Tibial artery (tissue), 4 donors: ENCODE measurements at regions not wholly inside any gene's neighbourhood (a gene's known extent, or its start where the extent isn't known, plus 50 kb on each side); places are given as distances from the start of the nearest gene placed in this dataset.

Experiments
- DNase-seq, 2 donors: peaks; one replicate each; pipeline ENCODE4 v3.0.0-alpha.2; 2019
- H3K27ac ChIP-seq, 2 donors: fragments of 200-600 bp; sonication (generic) in 1 of 2; 1 replicate in 1 of 2; 2 replicates in 1 of 2; pipeline ENCODE4 v1.5.1; 2018 to 2019; ENCODE audit warnings: mild to moderate bottlenecking in 1 of 2
- H3K27me3 ChIP-seq, 2 donors: fragments of 200-600 bp; sonication (generic) in 1 of 2; one replicate each; pipeline versions ENCODE4 v1.5.1 to v1.6.0; 2016 to 2019
- H3K36me3 ChIP-seq, 3 donors: fragments of 200-600 bp; sonication (generic) in 2 of 3; one replicate each; pipeline ENCODE4 v1.5.1; 2016 to 2019; ENCODE audit warnings: mild to moderate bottlenecking in 2 of 3
- H3K4me1 ChIP-seq, 4 donors: fragments of 200-600 bp; sonication (generic) in 2 of 4; 1 replicate in 3 of 4; 2 replicates in 1 of 4; pipeline ENCODE4 v1.5.1; 2016 to 2019
- H3K4me3 ChIP-seq, 2 donors: fragments of 200-600 bp; sonication (generic) in 1 of 2; 1 replicate in 1 of 2; 2 replicates in 1 of 2; pipeline ENCODE4 v1.5.1; 2018 to 2019; ENCODE audit warnings: mild to moderate bottlenecking in 2 of 2
- H3K9me3 ChIP-seq, 3 donors: fragments of 200-600 bp; sonication (generic) in 1 of 3; one replicate each; pipeline ENCODE4 v1.5.1; 2016 to 2019
- CTCF ChIP-seq, 2 experiments: fragments of 200-600 bp in 1 of 2; fragments of 450-650 bp in 1 of 2; IDR thresholded peaks; one replicate each; pipeline ENCODE4 v1.5.1; 2017 to 2019; ENCODE audit warnings: antibody characterized with exemption in 2 of 2, mild to moderate bottlenecking in 1 of 2, moderate library complexity in 1 of 2
- intact Hi-C: fragments of 100-400 bp; cut with DNase I; formaldehyde crosslinking; loops from one replicate; pipeline ENCODE4 v1.15.0; 2023; ENCODE audit warnings: low total_unique reads

DNA sequence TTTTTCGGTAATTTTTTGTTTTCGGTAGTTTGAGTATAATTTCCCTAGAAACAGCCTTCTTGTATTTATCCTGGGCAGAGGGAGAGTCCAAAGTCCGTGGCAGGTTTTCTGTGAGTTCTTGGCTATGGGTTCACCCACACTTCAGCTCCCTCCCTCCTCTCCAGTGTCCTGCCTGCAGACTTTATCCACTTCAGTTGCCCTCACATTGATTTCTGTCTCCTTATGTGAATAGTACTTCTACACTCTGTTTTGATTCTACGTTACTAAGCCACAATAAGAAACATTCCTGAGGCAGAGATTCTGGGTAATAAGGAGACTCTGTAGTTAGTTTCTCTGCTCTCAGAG lies 868.6 kb downstream of the METTL15 start:
- H3K9me3 ChIP-seq, result no peaks in the 10 kb centered on the region
- H3K27ac ChIP-seq, result no peak overlapping the region
- no peaks in the 10 kb centered on the region for H3K4me1 ChIP-seq
- intact Hi-C loops, result no loop called here
- no peak for TF ChIP-seq CTCF (IDR thresholded peaks at IDR 0.05)
- DNase-seq, result no peak
- no peak overlapping the region for H3K4me3 ChIP-seq
- H3K36me3 ChIP-seq, result no peaks in the 10 kb centered on the region
- no peaks in the 10 kb centered on the region for H3K27me3 ChIP-seq

GRCh38 chr11:28976012-28976800 lies 868.0 kb downstream of the METTL15 start:
- intact Hi-C loops, result no loop called here
- Histone ChIP-seq H3K27ac (no peak overlapping the region), H3K9me3 (no peaks in the 10 kb centered on the region), H3K36me3 (no peaks in the 10 kb centered on the region), H3K4me3 (no peak overlapping the region), H3K4me1 (no peaks in the 10 kb centered on the region), H3K27me3 (no peaks in the 10 kb centered on the region)
- DNase-seq, result no peak
- TF ChIP-seq CTCF (IDR thresholded peaks at IDR 0.05), result no peak

DNA sequence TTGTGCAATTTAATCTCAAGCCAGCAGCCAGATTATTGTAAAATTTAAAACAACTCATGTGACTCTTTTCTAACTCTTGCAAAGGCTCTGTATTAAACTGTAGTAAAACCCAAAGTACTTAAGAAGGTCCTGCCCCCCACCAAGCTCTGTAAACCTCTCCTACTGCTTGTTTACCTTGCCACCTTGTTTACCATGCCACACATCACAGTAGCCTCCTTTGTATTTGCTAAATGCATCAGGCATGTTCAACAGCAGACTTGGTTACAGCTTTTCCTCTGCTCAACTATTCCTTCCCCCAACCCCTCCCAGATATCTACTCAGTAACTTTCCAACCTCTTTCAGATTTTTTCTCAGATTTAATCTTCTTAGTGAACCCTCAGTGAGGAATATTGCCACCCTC lies 861.6 kb downstream of the METTL15 start:
- intact Hi-C loops, result no loop called here
- DNase-seq, result no peak
- H3K4me3 ChIP-seq, result no peak overlapping the region
- H3K9me3 ChIP-seq, result no peaks in the 10 kb centered on the region
- H3K27me3 ChIP-seq, result no peaks in the 10 kb centered on the region
- no peak overlapping the region for H3K27ac ChIP-seq
- peaks cover 0 to 2% (median 0%) of the 10 kb centered on the region in 4 donors for H3K4me1 ChIP-seq
- no peaks in the 10 kb centered on the region for H3K36me3 ChIP-seq
- no peak for TF ChIP-seq CTCF (IDR thresholded peaks at IDR 0.05)

DNA sequence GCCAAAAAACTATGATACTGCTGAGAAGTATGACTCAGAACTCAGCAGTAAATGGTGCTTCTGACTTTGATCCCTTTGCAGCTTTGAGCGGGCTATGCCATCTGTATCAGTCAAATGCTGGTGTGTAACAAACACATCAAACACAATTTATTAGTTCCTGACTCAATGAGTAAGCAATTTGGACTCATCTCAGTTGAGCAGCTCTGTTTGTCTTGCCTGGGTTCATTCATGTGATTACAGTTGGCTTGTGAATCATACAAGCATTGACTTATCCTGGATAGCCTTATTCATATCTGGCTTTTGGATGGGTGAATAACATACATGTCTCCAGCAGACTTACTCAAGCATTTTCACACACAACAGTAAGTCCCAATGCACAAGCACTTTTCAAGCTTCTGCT lies 858.8 kb downstream of the METTL15 start:
- H3K4me1 ChIP-seq, result peaks cover 0 to 7% (median 0%) of the 10 kb centered on the region in 4 donors
- no peak for TF ChIP-seq CTCF (IDR thresholded peaks at IDR 0.05)
- no peaks in the 10 kb centered on the region for H3K27me3 ChIP-seq
- no peak for DNase-seq
- no peaks in the 10 kb centered on the region for H3K9me3 ChIP-seq
- intact Hi-C loops, result no loop called here
- no peaks in the 10 kb centered on the region for H3K36me3 ChIP-seq
- H3K27ac ChIP-seq, result no peak overlapping the region
- no peak overlapping the region for H3K4me3 ChIP-seq

GRCh38 chr11:28965819-28966218 lies 857.6 kb downstream of the METTL15 start:
- no peak for TF ChIP-seq CTCF (IDR thresholded peaks at IDR 0.05)
- no peak for DNase-seq

More at GRCh38 chr11:28965819-28966218, 857.6 kb downstream of the METTL15 start:
- no peaks in the 10 kb centered on the region for H3K9me3 ChIP-seq
- peaks cover 0 to 7% (median 0%) of the 10 kb centered on the region in 4 donors for H3K4me1 ChIP-seq
- intact Hi-C loops, result no loop called here
- H3K27me3 ChIP-seq, result no peaks in the 10 kb centered on the region
- no peaks in the 10 kb centered on the region for H3K36me3 ChIP-seq
- no peak overlapping the region for H3K4me3 ChIP-seq
- no peak overlapping the region for H3K27ac ChIP-seq
